GM12892 (cell line): ENCODE measurements at regions not wholly inside any gene's neighbourhood (a gene's known extent, or its start where the extent isn't known, plus 50 kb on each side); places are given as distances from the start of the nearest gene placed in this dataset.
"Not testable (repeated sequence)": the region's sequence is repeated elsewhere in the genome, so short reads cannot be mapped to it uniquely, and the experiment has no call there.

Source experiments
- DNase-seq: peaks from one replicate; pipeline ENCODE4 v3.0.0; 2011; ENCODE audit not compliant: insufficient read length
- FAIRE-seq: peaks from 2 replicates; lab custom pipeline; 2011; peaks lifted over from hg19 to GRCh38; lab: Jason Lieb, UNC
- POLR2A ChIP-seq: IDR thresholded peaks from 2 replicates; pipeline ENCODE4 v1.6.1; 2011; ENCODE audit warnings: low read depth, low read length, control low read depth
- POLR2AphosphoS5 ChIP-seq: IDR thresholded peaks from 2 replicates; pipeline ENCODE4 v1.6.1; 2011; ENCODE audit warnings: low read depth, low read length, control low read depth
- TAF1 ChIP-seq: IDR thresholded peaks from 2 replicates; pipeline ENCODE4 v1.6.1; 2011; ENCODE audit warnings: low read depth, mild to moderate bottlenecking, control low read depth, low read length, borderline replicate concordance

GRCh38 chr2:75432761-75433361 is 127.9 kb downstream of the EVA1A start:
- FAIRE-seq, result peak; percentile 92
- TF ChIP-seq POLR2AphosphoS5, result no peak; the same call in 1 of the 2 replicates
- TF ChIP-seq TAF1, result no peak
- peak; percentile 30; the same call in 1 of the 2 replicates for TF ChIP-seq POLR2A
- no peak for DNase-seq

GRCh38 chr2:75431763-75432162 is 129.0 kb downstream of the EVA1A start:
- FAIRE-seq, result peak; percentile 69

GRCh38 chr2:75431276-75431675 is 129.5 kb downstream of the EVA1A start:
- TF ChIP-seq POLR2A, result no peak
- TF ChIP-seq TAF1, result no peak
- TF ChIP-seq POLR2AphosphoS5, result no peak
- no peak for DNase-seq
- peak; percentile 46 for FAIRE-seq

More at GRCh38 chr2:75431763-75432162, 129.0 kb downstream of the EVA1A start:
- no peak for DNase-seq
- TF ChIP-seq TAF1, result no peak
- TF ChIP-seq POLR2A, result no peak
- TF ChIP-seq POLR2AphosphoS5, result no peak

- DNase-seq, result not testable (repeated sequence)
These were observed 130.3 kb downstream of the EVA1A start for GRCh38 chr2:75430449-75430848.

GRCh38 chr2:75428646-75429443 is 131.9 kb downstream of the EVA1A start:
- peak; percentile 64 for FAIRE-seq
- no peak for DNase-seq
- TF ChIP-seq POLR2AphosphoS5, result 0 out of 2 replicates have a peak, but pooled peaks have one; percentile 30
- no peak for TF ChIP-seq POLR2A

More at GRCh38 chr2:75430449-75430848, 130.3 kb downstream of the EVA1A start:
- not testable (repeated sequence) for FAIRE-seq

- TF ChIP-seq POLR2AphosphoS5 (no peak), TAF1 (no peak), POLR2A (no peak)
- DNase-seq (no peak), FAIRE-seq (no peak)
These were observed 132.7 kb downstream of the EVA1A start for GRCh38 chr2:75428060-75428459.

- DNase-seq (no peak), FAIRE-seq (no peak)
- TF ChIP-seq POLR2A, result no peak
- no peak for TF ChIP-seq TAF1
- no peak for TF ChIP-seq POLR2AphosphoS5
These were observed 135.7 kb downstream of the EVA1A start for GRCh38 chr2:75424936-75425619.

- DNase-seq, result no peak
- TF ChIP-seq TAF1, result no peak
- TF ChIP-seq POLR2A, result no peak
- no peak for TF ChIP-seq POLR2AphosphoS5
- no peak for FAIRE-seq
These were observed 138.8 kb downstream of the EVA1A start for GRCh38 chr2:75421986-75422385.

GRCh38 chr2:75416420-75417342 is 144.1 kb downstream of the EVA1A start:
- DNase-seq (no peak), FAIRE-seq (peak; percentile 83)
- peak; percentile 41; the same call in 1 of the 2 replicates for TF ChIP-seq POLR2A
- TF ChIP-seq TAF1, result no peak

- FAIRE-seq (no peak), DNase-seq (no peak)
- no peak for TF ChIP-seq TAF1
- TF ChIP-seq POLR2A, result no peak
- TF ChIP-seq POLR2AphosphoS5, result no peak
These were observed 145.0 kb downstream of the EVA1A start for GRCh38 chr2:75415731-75416130.

GRCh38 chr2:75415111-75415626 is 145.6 kb downstream of the EVA1A start:
- DNase-seq, result no peak
- TF ChIP-seq TAF1 (no peak), POLR2A (no peak), POLR2AphosphoS5 (no peak)
- FAIRE-seq, result no peak
